ENCODE measurements at regions not wholly inside any gene's neighbourhood (a gene's known extent, or its start where the extent isn't known, plus 50 kb on each side); places are given as distances from the start of the nearest gene placed in this dataset.
"Not testable (repeated sequence)": the region's sequence is repeated elsewhere in the genome, so short reads cannot be mapped to it uniquely, and the experiment has no call there.

DNA sequence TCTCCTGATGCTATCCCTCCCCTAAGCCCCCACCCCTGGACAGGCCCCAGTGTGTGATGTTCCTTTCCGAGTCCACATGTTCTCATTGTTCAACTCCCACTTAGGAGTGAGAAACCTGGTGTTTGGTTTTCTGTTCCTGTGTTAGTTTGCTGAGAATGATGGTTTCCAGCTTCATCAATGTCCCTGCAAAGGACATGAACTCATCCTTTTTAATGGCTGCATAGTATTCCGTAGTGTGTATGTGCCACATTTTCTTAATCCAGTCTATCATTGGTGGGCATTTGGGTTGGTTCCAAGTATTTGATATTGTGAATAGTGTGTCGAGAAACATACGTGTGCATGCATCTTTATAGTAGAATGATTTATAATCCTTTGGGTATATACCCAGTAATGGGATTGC lies 80.0 kb upstream of the SGO1 start:
- TF ChIP-seq POLR2A, POLR2AphosphoS5 (IDR thresholded peaks at IDR 0.05): not testable (repeated sequence)
- TF ChIP-seq, protein P1, sequence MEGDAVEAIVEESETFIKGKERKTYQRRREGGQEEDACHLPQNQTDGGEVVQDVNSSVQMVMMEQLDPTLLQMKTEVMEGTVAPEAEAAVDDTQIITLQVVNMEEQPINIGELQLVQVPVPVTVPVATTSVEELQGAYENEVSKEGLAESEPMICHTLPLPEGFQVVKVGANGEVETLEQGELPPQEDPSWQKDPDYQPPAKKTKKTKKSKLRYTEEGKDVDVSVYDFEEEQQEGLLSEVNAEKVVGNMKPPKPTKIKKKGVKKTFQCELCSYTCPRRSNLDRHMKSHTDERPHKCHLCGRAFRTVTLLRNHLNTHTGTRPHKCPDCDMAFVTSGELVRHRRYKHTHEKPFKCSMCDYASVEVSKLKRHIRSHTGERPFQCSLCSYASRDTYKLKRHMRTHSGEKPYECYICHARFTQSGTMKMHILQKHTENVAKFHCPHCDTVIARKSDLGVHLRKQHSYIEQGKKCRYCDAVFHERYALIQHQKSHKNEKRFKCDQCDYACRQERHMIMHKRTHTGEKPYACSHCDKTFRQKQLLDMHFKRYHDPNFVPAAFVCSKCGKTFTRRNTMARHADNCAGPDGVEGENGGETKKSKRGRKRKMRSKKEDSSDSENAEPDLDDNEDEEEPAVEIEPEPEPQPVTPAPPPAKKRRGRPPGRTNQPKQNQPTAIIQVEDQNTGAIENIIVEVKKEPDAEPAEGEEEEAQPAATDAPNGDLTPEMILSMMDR (IDR thresholded peaks at IDR 0.05): not testable (repeated sequence)
